NCI-H1417 (cell line): ENCODE measurements at regions not wholly inside any gene's neighbourhood (a gene's known extent, or its start where the extent isn't known, plus 50 kb on each side); places are given as distances from the start of the nearest gene placed in this dataset.
"Not testable (repeated sequence)": the region's sequence is repeated elsewhere in the genome, so short reads cannot be mapped to it uniquely, and the experiment has no call there.

Source experiments
- DNase-seq, 3 experiments: peaks; one replicate each; lab custom pipeline; 2025; lab: John Stamatoyannopoulos, UW

- DNase-seq: peak in 1 of 3 experiments; percentile 35
Measured at GRCh38 chr13:21913010-21913409, 242.1 kb downstream of the FGF9 start.

- DNase-seq: no peak
Measured at GRCh38 chr13:21917086-21918015, 246.5 kb downstream of the FGF9 start.

- not testable (repeated sequence) for DNase-seq
Measured at GRCh38 chr13:21920802-21921201, 249.9 kb downstream of the FGF9 start.

GRCh38 chr13:21924958-21925357, 254.1 kb downstream of the FGF9 start:
- DNase-seq: no peak

- DNase-seq: no peak
Measured at GRCh38 chr13:21925720-21926119, 254.8 kb downstream of the FGF9 start.

GRCh38 chr13:21929400-21929799, 258.5 kb downstream of the FGF9 start:
- no peak for DNase-seq

GRCh38 chr13:21930536-21930935, 259.7 kb downstream of the FGF9 start:
- DNase-seq: no peak

- no peak for DNase-seq
Measured at GRCh38 chr13:21932578-21932977, 261.7 kb downstream of the FGF9 start.

GRCh38 chr13:21932996-21933395, 262.1 kb downstream of the FGF9 start:
- DNase-seq: peak in 1 of 3 experiments; percentile 36

- peak in 2 of 3 experiments; percentile 37 to 73 for DNase-seq
Measured at GRCh38 chr13:21934284-21934683, 263.4 kb downstream of the FGF9 start.

GRCh38 chr13:21936674-21937073, 265.8 kb downstream of the FGF9 start:
- no peak for DNase-seq

GRCh38 chr13:21938168-21938567, 267.3 kb downstream of the FGF9 start:
- DNase-seq: peak in 1 of 3 experiments; percentile 10

- no peak for DNase-seq
Measured at GRCh38 chr13:21938636-21939035, 267.8 kb downstream of the FGF9 start.

- no peak for DNase-seq
Measured at GRCh38 chr13:21942061-21942460, 271.2 kb downstream of the FGF9 start.

GRCh38 chr13:21944610-21945009, 273.7 kb downstream of the FGF9 start:
- no peak for DNase-seq

- no peak for DNase-seq
Measured at GRCh38 chr13:21945195-21945594, 274.3 kb downstream of the FGF9 start.

GRCh38 chr13:21946964-21947363, 276.1 kb downstream of the FGF9 start:
- DNase-seq: no peak

- no peak for DNase-seq
Measured at GRCh38 chr13:21948769-21949474, 278.0 kb downstream of the FGF9 start.

- peak in 1 of 3 experiments; percentile 46 for DNase-seq
Measured at GRCh38 chr13:21949818-21950429, 279.1 kb downstream of the FGF9 start.

- DNase-seq: no peak
Measured at GRCh38 chr13:21956666-21957065, 285.8 kb downstream of the FGF9 start.

- peak in 1 of 3 experiments; percentile 58 for DNase-seq
Measured at GRCh38 chr13:21957833-21958232, 287.0 kb downstream of the FGF9 start.

GRCh38 chr13:21960108-21960507, 289.2 kb downstream of the FGF9 start:
- no peak for DNase-seq

- no peak for DNase-seq
Measured at GRCh38 chr13:21964686-21965085, 293.8 kb downstream of the FGF9 start.
